HG03045 (cell line): ENCODE measurements at regions not wholly inside any gene's neighbourhood (a gene's known extent, or its start where the extent isn't known, plus 50 kb on each side); places are given as distances from the start of the nearest gene placed in this dataset.

ENCODE experiments used
- ATAC-seq: cut with Tn5 transposase; IDR thresholded peaks from one replicate; pipeline ENCODE4 v1.9.1; 2021; ENCODE audit warnings: mild to moderate bottlenecking, moderate library complexity; ENCODE audit not compliant: unreplicated experiment

DNA sequence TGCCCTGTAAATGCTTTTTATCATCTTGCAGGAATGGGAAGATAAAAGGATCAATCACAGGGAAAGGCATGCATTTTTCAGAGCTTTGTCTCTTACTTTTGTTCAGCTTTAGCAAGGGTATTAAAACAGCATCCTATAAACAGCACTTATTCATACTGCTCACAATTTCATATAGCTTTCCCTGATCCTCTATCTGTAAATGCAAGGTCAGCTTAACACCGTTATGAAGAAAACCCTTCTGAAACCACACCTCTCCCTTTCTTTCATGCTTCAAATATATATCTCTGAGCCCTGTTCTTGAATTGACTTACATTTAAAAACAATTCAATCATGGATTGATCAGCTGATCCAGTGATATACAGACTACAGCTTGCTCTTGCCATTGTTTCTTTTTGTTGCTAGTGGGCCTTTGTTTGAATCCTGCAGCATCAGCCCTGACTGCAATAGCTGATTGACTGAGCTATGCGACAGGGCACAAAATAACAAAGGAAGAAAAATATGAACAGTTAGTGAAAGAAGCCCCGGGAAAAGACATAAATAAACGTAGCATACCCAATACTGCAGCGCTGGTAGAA, 795.5 kb upstream of the CDH2 start:
- no peak for ATAC-seq

DNA sequence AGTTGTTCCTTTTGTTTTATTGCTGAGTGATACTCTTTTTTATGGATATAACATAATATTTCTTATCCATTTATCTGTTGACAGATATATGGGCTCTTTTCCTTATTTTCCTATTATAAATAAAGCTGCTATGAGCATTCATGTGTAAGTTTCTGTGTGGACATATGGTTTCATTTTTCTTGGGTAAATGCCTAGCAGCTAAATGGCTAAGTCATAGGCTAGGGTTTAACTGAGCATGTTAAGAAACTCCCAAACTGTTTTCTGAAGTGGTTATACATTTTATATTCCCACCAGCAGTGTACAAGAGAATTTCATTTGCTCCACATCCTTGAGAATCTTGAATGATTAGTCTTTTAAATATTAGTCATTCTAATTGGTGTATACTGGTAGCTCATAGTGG, 786.6 kb upstream of the CDH2 start:
- no peak for ATAC-seq

DNA sequence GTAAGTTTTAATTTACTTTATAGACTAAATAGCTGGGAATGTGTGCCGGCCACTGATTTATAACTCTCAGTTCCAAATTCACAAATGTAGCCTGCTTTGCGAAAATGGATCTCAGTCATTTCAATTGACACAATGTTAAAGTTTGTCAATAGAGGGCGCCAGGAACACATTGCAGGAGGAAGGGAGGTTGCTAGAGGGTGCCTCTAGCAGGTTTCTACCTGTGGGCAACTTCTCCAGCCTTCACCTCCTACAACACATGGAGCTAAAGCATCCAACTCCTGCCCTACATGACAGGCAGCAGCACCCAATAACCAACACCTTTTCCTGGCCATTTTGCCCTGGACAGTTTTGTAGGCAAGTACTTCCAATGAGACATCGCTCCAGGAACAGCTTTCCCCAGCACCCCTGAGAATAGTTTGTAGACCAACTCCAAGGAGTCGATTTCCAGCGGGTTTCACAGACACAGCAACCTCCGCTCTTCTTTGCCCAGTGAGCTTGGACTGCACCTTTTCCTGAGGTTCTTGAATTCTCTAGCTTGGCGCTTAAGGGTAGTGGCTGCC, 784.8 kb upstream of the CDH2 start:
- ATAC-seq: no peak

DNA sequence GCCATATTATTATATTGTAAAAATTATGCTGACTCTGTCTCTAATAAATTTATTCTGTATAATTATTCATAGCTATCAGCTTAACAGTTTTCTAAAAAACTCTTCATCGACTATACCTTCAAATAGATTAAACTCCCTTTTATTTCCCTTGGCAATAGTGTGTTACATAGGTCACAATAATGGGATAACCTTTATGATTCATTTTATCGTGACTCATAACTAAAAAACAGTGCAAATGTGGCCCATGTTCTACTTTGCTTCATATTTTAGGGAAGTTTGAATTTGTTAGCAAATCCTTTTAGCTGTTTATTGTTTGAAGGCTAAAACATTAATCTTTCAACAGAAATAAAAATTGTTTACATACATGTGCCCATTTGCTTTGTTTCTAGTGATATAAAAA, 783.2 kb upstream of the CDH2 start:
- no peak for ATAC-seq

DNA sequence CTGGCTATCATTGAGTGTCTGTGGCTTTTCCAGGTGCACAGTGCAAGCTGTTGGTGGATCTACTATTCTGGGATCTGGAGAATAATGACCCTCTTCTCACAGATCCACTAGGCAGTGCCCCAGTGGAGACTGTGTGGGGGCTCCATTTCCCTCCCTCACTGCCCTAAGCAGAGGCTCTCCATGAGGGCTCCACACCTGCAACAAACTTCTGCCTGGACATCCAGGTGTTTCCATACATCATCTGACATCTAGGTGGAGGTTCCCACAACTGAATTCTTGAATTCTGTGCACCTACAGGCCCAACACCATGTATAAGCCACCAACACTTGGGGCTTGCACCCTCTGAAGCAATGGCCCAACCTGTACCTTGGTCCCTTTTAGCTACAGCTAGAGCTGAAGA, 775.4 kb upstream of the CDH2 start:
- no peak for ATAC-seq

DNA sequence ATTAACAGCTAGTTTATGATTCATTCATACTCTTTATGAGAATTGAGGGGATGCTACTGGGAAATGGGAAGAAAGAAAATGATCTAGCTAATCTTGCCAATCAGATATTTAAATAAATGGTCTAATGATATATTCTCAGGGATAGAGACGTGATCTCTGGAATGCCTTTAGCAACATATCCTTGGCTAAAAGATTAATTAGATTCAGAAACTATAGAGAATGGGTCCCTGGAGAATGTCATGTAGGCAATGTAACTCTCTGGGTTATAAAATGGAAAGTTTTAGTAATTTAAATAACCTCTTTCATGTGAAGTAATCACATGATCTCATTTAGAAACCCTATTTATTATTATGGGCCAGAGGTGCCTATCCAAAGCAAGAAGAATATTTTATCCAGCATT, 771.0 kb upstream of the CDH2 start:
- ATAC-seq: no peak

DNA sequence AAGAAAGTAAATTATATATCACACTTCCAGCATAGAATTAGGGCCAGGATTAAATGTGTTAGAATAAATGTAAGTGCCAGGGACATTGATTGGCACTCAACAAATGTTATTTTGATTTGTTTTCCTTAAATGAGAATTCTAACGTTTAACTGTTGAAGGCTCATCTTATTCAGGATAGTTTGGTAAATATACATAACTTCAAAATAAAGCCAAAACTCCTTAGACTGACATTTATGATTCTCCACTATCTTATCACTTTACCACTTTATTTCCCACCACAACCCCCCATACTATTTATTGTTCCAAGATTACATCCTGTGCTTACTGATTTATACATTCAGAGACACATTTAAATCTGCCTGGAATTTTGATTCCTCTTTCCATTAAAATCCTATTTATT, 769.5 kb upstream of the CDH2 start:
- ATAC-seq: no peak

DNA sequence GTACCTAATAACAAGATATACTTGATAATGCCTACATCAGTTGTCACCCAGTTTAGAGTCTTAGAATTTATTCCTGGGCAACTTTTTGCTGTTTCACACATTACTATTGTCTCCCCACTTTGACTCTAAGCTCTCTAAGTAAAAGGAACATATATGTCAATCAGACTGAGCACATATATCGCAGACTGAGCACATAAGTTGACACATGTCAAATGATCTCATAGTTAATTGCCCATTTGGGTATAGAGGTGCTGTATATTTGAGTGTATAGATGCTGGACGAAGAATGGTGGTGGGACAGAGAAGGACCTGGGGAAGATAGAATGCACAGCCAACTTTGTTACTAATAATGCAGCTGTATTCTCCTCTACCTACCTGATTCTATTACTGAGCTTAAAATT, 746.0 kb upstream of the CDH2 start:
- no peak for ATAC-seq

DNA sequence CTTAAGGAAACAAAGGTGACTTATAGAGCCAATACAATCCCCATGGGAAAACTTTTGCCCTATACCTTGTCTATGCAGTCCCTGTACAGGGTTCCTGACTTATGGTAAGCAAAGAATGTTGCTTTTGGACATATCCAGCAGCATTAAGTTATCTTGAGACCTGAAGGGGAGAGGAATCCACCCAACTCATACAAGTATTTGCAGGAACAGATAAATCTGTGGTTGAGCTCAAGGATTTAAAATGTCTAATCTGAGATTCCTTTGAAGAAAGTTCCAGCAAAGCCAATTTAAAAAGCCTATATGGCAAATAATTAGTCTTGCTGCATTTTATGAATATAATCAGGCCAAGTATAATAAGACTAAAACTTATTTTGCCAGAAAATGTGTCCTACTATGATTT, 739.5 kb upstream of the CDH2 start:
- ATAC-seq: no peak

DNA sequence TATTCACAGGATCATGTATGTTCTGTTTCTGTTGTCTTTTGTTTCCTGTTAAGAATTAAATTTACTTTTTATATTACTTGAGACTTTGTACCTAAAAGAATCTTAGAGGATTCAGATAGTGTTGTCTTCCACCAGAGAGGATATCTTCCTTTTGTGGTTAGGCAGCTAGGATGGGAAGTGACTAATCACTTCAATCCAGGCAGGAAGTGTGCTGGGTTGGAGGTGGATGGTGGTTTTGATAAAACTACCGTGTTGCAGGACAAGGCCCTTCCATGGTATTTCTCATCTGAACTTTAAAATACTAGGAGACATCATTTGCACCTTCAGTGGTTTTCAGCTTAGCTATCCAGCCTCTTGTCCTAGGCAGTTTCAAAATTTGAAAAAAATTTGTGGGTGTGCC, 728.6 kb upstream of the CDH2 start:
- no peak for ATAC-seq

DNA sequence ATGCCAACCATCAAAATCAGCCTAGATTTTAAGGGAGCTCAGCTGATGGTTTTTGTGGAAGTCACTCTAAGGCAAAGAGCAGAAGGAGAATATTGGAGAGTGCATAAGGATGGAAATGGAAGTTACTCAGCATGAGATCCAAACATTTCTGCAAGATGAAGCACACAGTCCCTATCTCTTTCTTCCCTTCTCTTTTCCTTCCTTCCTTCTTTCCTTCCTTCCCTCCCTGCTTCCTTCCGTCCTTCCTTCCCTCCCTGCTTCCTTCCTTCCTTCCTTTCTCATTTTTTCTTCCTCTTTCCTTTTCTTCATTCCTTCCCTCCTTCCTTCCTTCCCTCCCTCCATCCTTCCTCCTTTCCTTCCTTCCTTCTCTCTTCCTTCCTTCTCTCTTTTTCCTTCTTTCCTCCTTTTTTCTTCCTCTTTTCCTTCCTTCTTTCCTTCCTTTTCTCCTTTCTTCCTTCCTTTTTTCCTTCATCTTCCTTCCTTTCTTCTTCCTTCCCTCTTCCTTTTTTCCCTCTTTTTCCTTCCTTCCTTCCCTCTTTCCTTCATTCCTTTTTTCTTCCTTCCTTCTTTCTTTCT, 727.9 kb upstream of the CDH2 start:
- ATAC-seq: no peak

DNA sequence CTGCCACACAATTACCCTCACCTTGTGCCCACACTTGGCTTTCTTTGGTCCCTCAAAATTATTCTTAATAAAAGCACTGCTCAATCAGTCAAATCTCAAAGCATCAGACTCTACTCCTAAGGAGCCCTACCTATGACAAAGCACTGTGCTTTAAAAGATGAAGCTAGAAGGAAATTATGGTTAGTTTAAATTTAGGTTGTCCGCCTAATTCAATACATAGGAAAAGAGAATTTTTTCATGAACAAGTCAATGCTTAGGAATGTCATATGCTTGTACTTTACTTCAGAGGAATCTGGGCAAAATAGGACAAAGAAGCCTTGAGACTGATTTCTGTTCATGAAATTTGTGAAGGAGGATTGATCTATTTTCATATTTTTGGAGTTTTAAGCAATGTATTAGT, 726.4 kb upstream of the CDH2 start:
- no peak for ATAC-seq

DNA sequence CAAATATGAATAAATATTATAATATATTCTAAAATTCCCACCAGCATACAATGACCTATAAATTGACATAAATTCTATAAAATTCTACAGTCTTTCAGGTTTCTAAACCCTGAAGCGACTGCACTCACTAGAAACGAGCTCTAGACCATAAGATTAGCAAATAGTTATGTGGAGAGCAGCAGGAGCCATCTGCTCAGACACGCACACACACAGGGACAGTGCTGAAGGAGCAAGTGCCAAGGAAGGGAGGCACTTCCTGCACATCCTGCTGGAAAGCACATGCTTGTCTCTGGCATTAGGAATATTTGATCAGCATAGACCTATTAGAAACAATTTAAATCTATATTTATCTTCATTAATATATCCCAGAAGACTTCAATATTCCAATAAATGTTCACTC, 713.9 kb upstream of the CDH2 start:
- ATAC-seq: no peak

DNA sequence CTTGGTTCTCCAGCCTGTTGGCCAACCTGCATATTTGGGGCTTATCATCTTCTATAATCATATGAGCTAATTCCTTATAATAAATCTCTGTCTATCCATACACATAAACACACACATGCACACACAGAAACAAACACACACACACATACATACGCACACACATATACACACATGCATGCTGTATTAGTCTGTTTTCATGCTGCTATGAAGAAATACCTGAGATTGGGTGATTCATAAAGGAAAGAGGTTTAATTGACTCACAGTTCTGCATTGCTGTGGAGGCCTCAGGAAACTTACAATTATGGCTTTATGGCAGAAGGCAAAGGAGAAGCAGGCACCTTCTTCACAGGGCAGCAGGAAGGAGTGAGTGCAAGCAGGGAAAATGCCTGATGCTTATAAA, 707.4 kb upstream of the CDH2 start:
- ATAC-seq: no peak

DNA sequence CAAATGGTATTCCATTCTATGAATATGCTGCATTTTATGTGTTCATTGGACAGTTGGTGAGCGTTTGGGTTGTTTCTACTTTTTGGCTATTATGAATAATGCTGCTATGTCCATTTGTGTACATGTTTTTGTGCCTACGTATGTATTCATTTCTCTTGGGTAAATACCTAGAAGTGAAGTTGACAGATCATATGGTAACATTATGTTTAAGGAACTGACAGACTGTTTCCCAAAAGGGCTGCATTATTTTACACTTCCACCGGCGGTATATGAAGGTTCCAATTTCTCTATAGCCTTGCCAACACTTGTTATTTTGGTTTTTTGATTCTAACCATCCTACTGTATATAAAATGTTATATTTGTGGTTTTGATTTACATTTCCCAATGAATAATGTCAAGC, 703.9 kb upstream of the CDH2 start:
- ATAC-seq: no peak

DNA sequence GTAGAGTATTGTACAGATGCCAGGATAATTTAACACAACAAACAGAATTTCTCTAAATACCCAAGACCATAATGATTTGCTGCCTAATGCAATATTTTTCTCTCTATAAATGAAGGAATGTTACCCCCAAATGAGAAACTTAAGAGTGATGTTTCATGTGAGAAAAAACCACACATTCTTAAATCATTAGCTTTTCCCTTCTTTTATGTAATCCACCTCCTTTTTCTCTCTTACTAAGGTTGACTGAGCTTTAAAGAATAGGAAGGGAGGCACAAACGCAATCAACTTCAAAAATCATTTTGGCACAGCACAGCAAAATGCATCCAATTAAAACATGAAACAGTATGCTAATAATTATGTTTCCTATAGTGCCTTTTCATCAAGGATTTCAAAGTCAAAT, 698.1 kb upstream of the CDH2 start:
- ATAC-seq: no peak

DNA sequence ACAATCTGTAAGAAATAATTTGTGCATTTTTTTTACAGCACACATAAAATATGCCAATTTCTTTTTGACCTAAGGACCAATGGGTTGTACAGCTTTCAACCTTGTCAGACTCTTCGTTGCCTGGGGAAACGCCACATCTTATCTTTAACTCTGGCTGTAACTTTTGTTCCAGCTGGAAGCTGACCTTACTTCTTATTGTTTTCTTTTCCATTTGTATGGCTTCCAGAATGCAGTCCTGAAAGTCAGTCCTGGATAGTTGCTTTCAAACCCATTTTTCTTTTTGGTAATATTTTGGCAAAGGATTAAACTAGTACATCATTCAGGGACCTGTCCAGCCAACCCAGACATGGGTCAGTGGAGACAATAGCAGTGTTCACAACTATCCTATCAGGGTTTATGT, 686.5 kb upstream of the CDH2 start:
- ATAC-seq: no peak

DNA sequence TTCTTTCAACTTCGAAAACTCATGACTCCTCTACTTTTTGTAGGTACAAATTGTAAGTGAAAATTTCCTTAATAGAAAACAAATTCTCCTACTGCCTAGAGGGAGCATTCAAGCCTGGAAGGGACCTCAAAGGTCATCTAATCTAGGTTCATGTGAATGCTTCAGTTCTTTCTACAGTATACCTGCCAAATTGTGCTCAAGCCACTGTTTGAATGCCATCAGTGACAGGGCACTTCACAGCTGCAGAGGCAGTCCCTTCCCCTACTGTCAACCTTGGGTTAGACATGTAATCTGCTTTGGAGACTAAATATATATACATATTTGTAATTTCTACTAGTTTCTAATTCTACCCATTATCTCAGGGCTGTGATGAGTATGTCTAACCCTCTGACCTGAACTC, 681.3 kb upstream of the CDH2 start:
- no peak for ATAC-seq

DNA sequence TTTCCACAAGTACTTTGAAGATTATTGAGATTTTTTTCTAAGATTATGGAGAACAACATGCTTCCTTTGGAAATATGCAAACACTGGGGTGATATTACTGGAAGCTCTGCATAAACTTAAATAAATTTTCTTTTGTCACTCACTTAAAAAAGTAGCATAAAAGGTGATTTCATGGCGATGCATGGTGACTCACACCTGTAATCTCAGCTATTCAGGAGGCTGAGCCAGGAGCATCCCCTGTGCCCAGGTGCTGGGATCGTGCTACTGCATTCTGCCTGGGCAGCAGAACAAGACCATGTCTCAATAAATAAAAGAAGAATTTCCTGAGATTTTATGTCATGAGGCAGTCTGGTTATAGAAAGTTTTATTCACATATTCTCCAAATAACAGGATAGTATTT, 679.1 kb upstream of the CDH2 start:
- no peak for ATAC-seq

DNA sequence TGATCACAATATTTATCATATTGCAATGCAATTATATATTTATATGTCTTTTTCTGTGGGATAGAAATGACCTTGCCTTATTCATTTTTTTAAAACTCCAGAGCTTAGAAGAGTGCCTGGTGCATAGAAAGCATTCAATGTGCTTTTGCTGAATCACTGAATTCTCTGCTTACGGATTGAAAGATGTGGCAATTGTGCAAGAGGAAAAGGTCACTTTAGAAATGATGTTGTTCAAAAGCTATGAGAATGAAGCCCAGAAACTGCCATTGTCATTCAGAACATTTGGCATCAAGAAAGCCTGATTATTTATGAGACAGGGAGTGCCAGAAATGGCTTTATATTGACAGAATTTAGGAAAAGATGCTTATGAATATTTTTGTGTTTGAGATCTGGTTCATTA, 678.6 kb upstream of the CDH2 start:
- ATAC-seq: no peak

DNA sequence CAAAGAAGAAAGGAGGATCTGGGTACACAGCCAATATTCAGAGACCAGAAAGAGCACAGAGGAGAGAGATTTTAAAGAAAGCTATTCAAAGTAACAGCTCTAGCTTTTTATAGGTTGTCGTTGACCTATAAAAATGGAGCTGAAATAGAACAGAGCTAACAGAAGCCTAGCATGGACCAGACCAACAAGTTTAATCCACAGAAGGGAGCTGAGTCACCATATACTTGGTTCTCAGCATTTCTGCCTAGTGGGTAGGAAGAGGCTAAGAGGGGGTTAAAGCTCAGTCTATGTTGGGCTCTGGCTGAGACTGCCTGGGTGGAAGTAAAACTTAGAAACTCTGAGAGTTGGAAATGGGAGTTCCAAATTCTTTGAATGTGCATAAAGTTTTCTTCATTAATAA, 678.0 kb upstream of the CDH2 start:
- no peak for ATAC-seq

DNA sequence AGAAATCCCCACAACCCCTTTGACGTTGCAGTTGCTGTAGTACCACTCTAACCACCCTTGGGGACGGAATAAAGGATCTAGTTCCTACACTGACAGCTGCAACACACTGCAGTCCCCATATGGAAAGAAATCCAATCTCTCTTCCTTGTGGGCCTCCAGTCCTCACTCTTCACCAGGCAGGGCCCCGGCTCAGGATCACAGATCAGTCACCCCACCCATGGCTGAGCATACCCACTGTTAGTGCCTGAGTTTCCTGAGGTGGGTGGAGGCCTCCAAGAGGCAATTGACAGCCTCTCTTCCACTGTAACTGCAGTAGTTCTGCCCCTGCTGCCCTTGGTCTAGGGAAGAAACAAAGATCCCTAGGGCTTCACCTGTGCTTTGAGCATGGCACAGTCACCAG, 670.0 kb upstream of the CDH2 start:
- no peak for ATAC-seq

DNA sequence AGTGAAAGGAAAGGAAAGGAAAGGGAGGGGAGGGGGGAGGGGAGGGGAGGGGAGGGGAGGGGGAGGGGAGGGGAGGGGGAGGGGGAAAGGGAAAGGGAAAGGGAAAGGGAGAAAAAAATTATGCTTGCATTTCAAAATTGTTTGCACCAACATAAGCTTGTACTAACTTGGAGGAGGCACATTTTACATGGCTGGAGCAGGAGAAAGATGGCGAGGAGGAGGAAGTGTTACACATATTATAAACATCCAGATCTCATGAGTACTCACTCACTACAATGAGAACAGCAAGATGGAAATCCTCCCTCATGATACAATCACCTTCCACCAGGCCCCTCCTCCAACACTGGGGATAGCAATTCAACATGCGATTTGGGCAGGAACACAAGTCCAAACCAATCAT, 660.2 kb upstream of the CDH2 start:
- ATAC-seq: no peak
